ENCODE measurements at regions not wholly inside any gene's neighbourhood (a gene's known extent, or its start where the extent isn't known, plus 50 kb on each side); places are given as distances from the start of the nearest gene placed in this dataset.
A peak's percentile ranks its signal among the peaks of the same experiment; 100 is the strongest.

DNA sequence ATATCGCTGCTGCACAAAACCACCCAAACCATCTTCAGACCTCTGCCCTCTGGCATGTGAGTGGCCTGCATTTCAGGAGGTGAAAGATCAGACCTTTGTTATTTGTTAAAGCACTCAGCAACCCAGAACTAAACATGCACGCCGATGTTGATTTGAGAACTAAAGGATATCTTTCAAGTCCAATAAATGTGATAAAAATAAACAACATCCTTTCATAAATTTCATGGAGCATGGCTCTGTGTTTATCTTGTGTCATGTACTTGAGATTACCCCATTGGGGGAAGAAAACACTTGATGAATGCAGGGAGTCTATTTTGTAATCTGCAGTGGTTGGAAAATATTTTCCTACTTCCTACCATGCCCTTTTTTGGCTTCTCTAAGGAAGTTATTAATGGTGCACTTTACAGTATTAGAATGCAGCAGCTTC is 70.8 kb upstream of the GATA6 start:
- Histone ChIP-seq H3K9me3 (ENCODE audit: insufficient read depth, low read depth, low read length) (no peaks in the 10 kb centered on the region), H3K9me2 (replicated peaks; ENCODE audit: low read depth, low read length) (no peaks in the 10 kb centered on the region), H3K4me2 (ENCODE audit: low read depth, low read length, poor library complexity, severe bottlenecking) (no peak overlapping the region), H4K20me1 (ENCODE audit: insufficient read depth, low read length, poor library complexity, severe bottlenecking) (no peaks in the 10 kb centered on the region), H3K4me3 (ENCODE audit: low read length, poor library complexity, severe bottlenecking) (no peak overlapping the region), H3K4me1 (ENCODE audit: insufficient read depth, low read length, poor library complexity, severe bottlenecking) (peaks cover 21% of the 10 kb centered on the region), H3F3A (ENCODE audit: low read depth) (peaks cover 9% of the 10 kb centered on the region), H3K36me3 (ENCODE audit: insufficient read depth, low read length) (no peaks in the 10 kb centered on the region), H3K9ac (ENCODE audit: low read depth, low read length, poor library complexity, severe bottlenecking) (no peak overlapping the region), H2AFZ (ENCODE audit: low read length) (no peak overlapping the region), H3K27me3 (ENCODE audit: insufficient read depth, low read length, poor library complexity, severe bottlenecking) (no peaks in the 10 kb centered on the region), H3K79me2 (ENCODE audit: insufficient read depth, low read length) (no peaks in the 10 kb centered on the region)
- no peak for TF ChIP-seq EZH2phosphoT487 (IDR thresholded peaks at IDR 0.05; ENCODE audit: borderline replicate concordance)
- TF ChIP-seq, protein P1, sequence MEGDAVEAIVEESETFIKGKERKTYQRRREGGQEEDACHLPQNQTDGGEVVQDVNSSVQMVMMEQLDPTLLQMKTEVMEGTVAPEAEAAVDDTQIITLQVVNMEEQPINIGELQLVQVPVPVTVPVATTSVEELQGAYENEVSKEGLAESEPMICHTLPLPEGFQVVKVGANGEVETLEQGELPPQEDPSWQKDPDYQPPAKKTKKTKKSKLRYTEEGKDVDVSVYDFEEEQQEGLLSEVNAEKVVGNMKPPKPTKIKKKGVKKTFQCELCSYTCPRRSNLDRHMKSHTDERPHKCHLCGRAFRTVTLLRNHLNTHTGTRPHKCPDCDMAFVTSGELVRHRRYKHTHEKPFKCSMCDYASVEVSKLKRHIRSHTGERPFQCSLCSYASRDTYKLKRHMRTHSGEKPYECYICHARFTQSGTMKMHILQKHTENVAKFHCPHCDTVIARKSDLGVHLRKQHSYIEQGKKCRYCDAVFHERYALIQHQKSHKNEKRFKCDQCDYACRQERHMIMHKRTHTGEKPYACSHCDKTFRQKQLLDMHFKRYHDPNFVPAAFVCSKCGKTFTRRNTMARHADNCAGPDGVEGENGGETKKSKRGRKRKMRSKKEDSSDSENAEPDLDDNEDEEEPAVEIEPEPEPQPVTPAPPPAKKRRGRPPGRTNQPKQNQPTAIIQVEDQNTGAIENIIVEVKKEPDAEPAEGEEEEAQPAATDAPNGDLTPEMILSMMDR (conservative IDR thresholded peaks at IDR 0.05; ENCODE audit: low read length) = no peak

DNA sequence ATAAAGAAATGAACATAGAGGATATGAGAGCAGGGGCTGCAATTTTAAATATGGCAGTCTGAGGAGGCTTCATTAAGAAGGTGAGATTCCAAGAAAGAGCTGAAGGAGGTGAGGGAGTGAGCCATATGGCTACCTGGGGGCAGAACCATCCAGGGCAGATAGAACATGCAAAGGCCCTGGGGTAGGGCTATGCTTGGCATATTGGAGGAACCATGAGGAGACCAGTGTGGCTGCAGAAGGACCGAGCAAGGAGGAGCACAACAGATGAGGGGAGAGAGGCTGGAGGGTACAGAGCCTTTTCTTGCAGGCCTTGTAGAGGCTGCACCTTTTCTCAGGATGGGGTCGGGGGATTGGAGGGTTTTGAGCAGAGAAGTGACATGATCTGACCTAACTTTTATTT is 69.5 kb upstream of the GATA6 start:
- peaks cover 16% of the 10 kb centered on the region for H3F3A ChIP-seq (ENCODE audit: low read depth)
- no peak overlapping the region for H3K9ac ChIP-seq (ENCODE audit: low read depth, low read length, poor library complexity, severe bottlenecking)
- no peaks in the 10 kb centered on the region for H3K79me2 ChIP-seq (ENCODE audit: insufficient read depth, low read length)
- no peaks in the 10 kb centered on the region for H3K9me3 ChIP-seq (ENCODE audit: insufficient read depth, low read depth, low read length)
- no peak overlapping the region for H3K4me2 ChIP-seq (ENCODE audit: low read depth, low read length, poor library complexity, severe bottlenecking)
- H2AFZ ChIP-seq (ENCODE audit: low read length) = no peak overlapping the region
- H3K4me1 ChIP-seq (ENCODE audit: insufficient read depth, low read length, poor library complexity, severe bottlenecking) = peaks cover 29% of the 10 kb centered on the region
- H4K20me1 ChIP-seq (ENCODE audit: insufficient read depth, low read length, poor library complexity, severe bottlenecking) = no peaks in the 10 kb centered on the region
- TF ChIP-seq, protein P1 (conservative IDR thresholded peaks at IDR 0.05; ENCODE audit: low read length) = no peak
- TF ChIP-seq EZH2phosphoT487 (IDR thresholded peaks at IDR 0.05; ENCODE audit: borderline replicate concordance) = no peak
- H3K9me2 ChIP-seq (replicated peaks; ENCODE audit: low read depth, low read length) = no peaks in the 10 kb centered on the region
- H3K27me3 ChIP-seq (ENCODE audit: insufficient read depth, low read length, poor library complexity, severe bottlenecking) = no peaks in the 10 kb centered on the region
- H3K36me3 ChIP-seq (ENCODE audit: insufficient read depth, low read length) = no peaks in the 10 kb centered on the region
- no peak overlapping the region for H3K4me3 ChIP-seq (ENCODE audit: low read length, poor library complexity, severe bottlenecking)

DNA sequence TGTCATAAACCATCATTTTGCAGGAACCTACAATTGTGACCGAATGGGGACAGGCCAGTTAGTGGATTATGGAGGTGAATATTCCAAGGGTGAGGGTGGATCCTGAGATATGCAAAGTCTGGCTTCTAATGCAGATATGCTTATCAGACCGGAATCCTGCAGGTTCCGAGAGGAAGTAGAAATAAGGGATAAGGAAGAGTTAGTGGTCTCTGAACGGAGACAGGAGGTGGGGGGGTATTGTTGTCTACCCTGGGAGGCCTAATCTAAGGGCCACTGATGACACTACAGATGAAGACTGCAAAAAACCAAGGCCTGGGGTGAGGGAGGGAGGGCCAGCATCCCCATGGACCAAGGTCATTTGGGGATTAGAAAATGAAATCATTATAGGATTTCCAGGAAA is 67.7 kb upstream of the GATA6 start:
- Histone ChIP-seq H3K9ac (ENCODE audit: low read depth, low read length, poor library complexity, severe bottlenecking) (no peak overlapping the region), H3F3A (ENCODE audit: low read depth) (peaks cover 16% of the 10 kb centered on the region), H2AFZ (ENCODE audit: low read length) (no peak overlapping the region), H3K4me2 (ENCODE audit: low read depth, low read length, poor library complexity, severe bottlenecking) (peak overlapping the region; percentile 67), H3K27me3 (ENCODE audit: insufficient read depth, low read length, poor library complexity, severe bottlenecking) (no peaks in the 10 kb centered on the region), H3K36me3 (ENCODE audit: insufficient read depth, low read length) (no peaks in the 10 kb centered on the region), H3K4me3 (ENCODE audit: low read length, poor library complexity, severe bottlenecking) (no peak overlapping the region), H3K79me2 (ENCODE audit: insufficient read depth, low read length) (no peaks in the 10 kb centered on the region), H3K4me1 (ENCODE audit: insufficient read depth, low read length, poor library complexity, severe bottlenecking) (peaks cover 32% of the 10 kb centered on the region), H3K9me2 (replicated peaks; ENCODE audit: low read depth, low read length) (no peaks in the 10 kb centered on the region), H3K9me3 (ENCODE audit: insufficient read depth, low read depth, low read length) (no peaks in the 10 kb centered on the region), H4K20me1 (ENCODE audit: insufficient read depth, low read length, poor library complexity, severe bottlenecking) (no peaks in the 10 kb centered on the region)
- TF ChIP-seq, protein P1 (conservative IDR thresholded peaks at IDR 0.05; ENCODE audit: low read length) = no peak
- no peak for TF ChIP-seq EZH2phosphoT487 (IDR thresholded peaks at IDR 0.05; ENCODE audit: borderline replicate concordance)
